ENCODE measurements at regions not wholly inside any gene's neighbourhood (a gene's known extent, or its start where the extent isn't known, plus 50 kb on each side); places are given as distances from the start of the nearest gene placed in this dataset.
"Not testable (repeated sequence)": the region's sequence is repeated elsewhere in the genome, so short reads cannot be mapped to it uniquely, and the experiment has no call there.

DNA sequence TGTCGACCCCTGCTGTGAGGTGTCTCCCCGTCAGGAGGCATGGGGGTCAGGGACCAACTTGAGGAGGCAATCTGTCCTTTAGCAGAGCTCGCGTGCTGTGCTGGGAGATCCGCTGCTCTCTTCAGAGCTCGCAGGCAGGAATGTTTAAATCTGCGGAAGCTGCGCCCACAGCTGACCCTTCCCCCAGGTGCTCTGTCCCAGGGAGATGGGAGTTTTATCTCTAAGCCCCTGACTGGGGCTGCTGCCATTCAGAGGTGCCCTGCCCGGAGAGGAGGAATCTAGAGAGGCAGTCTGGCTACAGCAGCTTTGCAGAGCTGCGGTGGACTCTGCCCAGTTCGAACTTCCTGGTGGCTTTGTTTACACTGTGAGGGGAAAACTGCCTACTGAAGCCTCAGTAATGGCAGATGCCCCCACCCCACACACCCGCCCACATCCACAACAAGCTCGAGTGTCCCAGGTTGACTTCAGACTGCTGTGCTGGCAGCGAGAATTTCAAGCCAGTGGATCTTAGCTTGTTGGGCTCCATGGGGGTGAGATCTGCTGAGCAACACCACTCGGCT is 133.1 kb downstream of the CENPC start:
- POLR2A ChIA-PET: not testable (repeated sequence)
- H3K9me3 Mint-ChIP-seq: peaks cover 10 to 57% (median 29%) of the 10 kb centered on the region in 9 donors

DNA sequence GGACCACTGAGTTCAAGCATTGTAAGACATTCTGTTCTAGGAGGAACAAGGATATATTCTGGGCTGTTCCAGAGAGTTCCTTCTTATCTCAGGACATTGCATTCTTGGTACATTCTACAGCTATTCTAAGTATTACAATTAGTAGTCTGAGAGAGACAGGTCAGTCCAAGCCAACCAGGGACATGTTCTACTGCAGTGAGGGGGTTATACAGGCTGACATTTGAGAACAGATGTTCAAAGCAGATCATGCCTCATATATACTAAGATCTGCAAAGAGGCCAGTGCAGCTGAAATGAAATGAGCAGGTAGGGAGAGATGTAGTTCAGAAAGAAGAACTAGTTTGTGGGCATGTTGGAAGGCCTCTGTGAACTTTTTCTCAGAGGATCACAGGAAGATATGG is 142.0 kb downstream of the CENPC start:
- H3K36me3 Mint-ChIP-seq: no peaks in the 10 kb centered on the region
- ATAC-seq: no peak
- peaks cover 0 to 27% (median 8%) of the 10 kb centered on the region in 9 donors for H3K9me3 Mint-ChIP-seq
- no peak for DNase-seq
- H3K4me3 Mint-ChIP-seq: no peak overlapping the region
- H3K27ac Mint-ChIP-seq: peak overlapping the region in 2 of 10 donors; percentile 10 to 65
- no peaks in the 10 kb centered on the region for H3K27me3 Mint-ChIP-seq
- no peaks in the 10 kb centered on the region for H3K4me1 Mint-ChIP-seq
- POLR2A ChIA-PET: no interaction called here

More for the DNA sequence above, 133.1 kb downstream of the CENPC start:
- not testable (repeated sequence) for H3K27ac Mint-ChIP-seq, DNase-seq, H3K4me1 Mint-ChIP-seq, H3K4me3 Mint-ChIP-seq, ATAC-seq
- peaks cover 0 to 16% (median 3%) of the 10 kb centered on the region in 5 donors for H3K27me3 Mint-ChIP-seq
- H3K36me3 Mint-ChIP-seq: peaks cover 2 to 28% (median 6%) of the 10 kb centered on the region in 3 donors

DNA sequence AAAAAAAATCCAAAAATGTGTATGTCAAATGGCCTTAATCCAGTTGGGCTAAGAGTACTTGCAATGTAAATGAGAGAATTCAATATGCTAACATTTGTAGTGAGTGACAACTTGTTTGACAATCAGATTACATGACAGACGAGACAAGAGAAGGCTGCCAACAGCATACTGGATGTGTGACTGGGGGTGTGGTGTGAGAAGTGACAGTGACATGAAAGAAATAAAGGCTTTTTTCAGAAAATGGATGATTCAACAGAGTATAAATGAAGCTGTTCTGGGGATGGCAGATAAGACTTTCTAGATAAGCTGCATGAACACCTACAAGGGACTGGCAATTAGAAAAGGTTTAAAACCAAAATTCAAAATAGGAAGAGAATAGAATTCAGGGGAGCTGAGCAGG is 143.4 kb downstream of the CENPC start:
- DNase-seq (no peak), ATAC-seq (no peak)
- Mint-ChIP-seq H3K27me3 (no peaks in the 10 kb centered on the region), H3K4me3 (no peak overlapping the region), H3K27ac (peak overlapping the region in 1 of 10 donors; percentile 0), H3K36me3 (no peaks in the 10 kb centered on the region), H3K4me1 (no peaks in the 10 kb centered on the region), H3K9me3 (peaks cover 0 to 13% (median 6%) of the 10 kb centered on the region in 9 donors)
- POLR2A ChIA-PET: no interaction called here

DNA sequence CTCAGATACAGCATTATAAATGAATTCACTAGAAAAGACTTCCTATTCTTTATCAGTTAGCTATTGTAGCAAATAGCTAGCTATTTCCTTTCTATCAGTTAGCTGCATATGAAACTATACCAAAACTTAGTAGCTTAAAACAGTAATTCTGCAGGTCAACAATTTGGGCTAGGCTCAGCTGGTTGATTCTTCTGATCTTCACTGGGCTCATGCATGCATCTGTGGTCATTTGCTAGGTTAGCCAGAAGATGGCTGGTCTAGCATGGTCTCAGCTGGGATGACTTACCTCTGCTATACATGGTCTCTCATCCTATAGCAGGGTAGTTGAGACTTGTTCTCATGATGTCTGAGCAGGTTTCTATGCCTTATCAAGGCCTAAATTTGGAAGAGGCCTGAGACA is 147.4 kb downstream of the CENPC start:
- POLR2A ChIA-PET: no interaction called here
- H3K9me3 Mint-ChIP-seq: peaks cover 0 to 3% (median 0%) of the 10 kb centered on the region in 9 donors
- no peak overlapping the region for H3K27ac Mint-ChIP-seq
- H3K36me3 Mint-ChIP-seq: no peaks in the 10 kb centered on the region
- ATAC-seq (no peak), DNase-seq (no peak)
- no peak overlapping the region for H3K4me3 Mint-ChIP-seq
- peaks cover 0 to 3% (median 1%) of the 10 kb centered on the region in 5 donors for H3K27me3 Mint-ChIP-seq
- no peaks in the 10 kb centered on the region for H3K4me1 Mint-ChIP-seq

DNA sequence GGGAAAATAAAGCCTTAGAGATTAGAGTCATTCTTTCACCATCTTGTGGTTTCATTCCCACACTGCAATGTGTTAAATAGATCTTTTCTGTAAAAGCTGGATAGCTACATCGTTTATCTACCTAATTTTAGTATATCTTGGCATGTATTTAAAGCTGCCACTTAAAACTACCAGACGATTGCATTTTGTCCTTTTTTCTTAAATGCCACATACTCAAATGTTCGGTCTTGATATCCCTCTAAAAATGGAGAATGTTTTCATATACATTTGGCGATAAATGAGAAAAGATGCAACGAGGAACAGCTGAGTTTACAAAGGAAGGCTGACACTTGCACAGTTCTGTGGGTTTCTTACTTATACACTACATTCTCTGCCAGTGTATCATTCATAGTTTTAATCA is 148.3 kb downstream of the CENPC start:
- Mint-ChIP-seq H3K4me3 (no peak overlapping the region), H3K36me3 (no peaks in the 10 kb centered on the region), H3K27ac (no peak overlapping the region), H3K4me1 (no peaks in the 10 kb centered on the region), H3K27me3 (peaks cover 0 to 5% (median 1%) of the 10 kb centered on the region in 5 donors), H3K9me3 (peaks cover 0 to 3% (median 0%) of the 10 kb centered on the region in 9 donors)
- DNase-seq (no peak), ATAC-seq (no peak)
- POLR2A ChIA-PET: no interaction called here

DNA sequence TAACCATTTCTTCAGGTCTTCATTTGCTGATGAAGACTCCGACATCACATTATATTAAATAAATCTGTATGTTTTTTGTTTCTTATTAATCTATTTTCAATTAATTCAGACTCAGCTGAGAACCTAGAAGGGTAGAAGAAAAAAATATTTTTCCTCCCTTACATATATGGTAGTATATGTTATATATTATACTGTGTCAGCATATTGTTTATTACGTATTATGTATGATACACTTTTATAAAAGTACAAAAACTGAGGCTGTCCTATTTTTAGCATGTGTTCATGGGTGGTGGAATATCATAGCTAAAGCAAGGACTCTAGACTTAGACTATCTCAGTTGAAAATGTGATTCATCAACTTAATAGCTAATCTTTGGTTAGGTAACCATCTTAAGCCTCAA is 149.3 kb downstream of the CENPC start:
- Mint-ChIP-seq H3K9me3 (peaks cover 0 to 3% (median 0%) of the 10 kb centered on the region in 9 donors), H3K36me3 (no peaks in the 10 kb centered on the region), H3K27ac (no peak overlapping the region), H3K4me1 (no peaks in the 10 kb centered on the region), H3K27me3 (peaks cover 0 to 11% (median 3%) of the 10 kb centered on the region in 5 donors), H3K4me3 (no peak overlapping the region)
- POLR2A ChIA-PET: no interaction called here
- no peak for DNase-seq
- ATAC-seq: no peak

DNA sequence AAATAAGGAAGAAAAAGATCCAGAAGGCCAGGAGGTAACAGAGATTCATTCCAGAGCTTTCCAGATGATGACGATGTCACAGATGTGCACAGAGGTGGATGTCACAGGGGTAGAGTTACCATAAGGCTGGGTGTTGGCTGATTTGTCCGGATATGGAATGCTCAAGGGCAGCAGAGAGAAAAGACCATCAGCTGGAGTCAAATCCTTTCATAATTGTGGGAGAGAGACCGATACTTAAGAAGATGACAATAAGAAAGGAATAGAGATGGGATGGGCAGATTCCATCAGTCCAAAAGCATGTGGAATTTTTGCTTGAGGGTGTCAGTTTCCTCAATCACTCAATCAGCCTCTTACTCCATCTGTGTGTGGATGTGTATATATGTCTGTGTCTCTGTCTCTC is 150.4 kb downstream of the CENPC start:
- Mint-ChIP-seq H3K4me3 (no peak overlapping the region), H3K27me3 (peaks cover 0 to 11% (median 3%) of the 10 kb centered on the region in 5 donors), H3K4me1 (no peaks in the 10 kb centered on the region), H3K27ac (no peak overlapping the region), H3K36me3 (no peaks in the 10 kb centered on the region), H3K9me3 (peaks cover 0 to 3% (median 0%) of the 10 kb centered on the region in 9 donors)
- no peak for ATAC-seq
- POLR2A ChIA-PET: no interaction called here
- no peak for DNase-seq

DNA sequence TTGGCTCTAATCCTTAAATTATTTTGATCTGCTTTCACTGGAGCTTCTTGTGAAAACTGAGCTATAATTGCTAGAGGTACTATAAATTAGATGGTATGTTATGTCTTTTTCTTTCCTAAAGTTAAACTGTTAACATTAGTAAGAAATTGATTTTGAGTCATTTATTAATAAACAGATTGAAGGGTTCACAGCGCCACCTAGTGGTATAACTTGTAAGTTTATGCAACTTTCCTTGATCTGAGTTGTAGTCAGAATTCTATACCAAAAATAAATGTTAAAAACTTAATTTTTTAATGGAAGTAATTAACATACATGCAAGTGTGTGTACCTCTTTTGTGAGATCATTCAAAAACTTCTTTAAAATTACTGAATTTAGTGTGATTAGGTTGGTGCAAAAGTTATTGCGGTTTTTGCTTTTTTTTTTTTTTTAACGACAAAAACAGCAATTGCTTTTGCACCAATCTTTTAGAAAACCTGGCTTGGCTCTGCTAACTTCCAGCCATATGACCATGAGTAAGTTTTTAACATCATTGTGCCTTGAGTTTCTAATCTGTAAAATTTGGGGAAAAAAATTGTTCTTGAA is 151.5 kb downstream of the CENPC start:
- POLR2A ChIA-PET: no interaction called here
- no peak for ATAC-seq

DNA sequence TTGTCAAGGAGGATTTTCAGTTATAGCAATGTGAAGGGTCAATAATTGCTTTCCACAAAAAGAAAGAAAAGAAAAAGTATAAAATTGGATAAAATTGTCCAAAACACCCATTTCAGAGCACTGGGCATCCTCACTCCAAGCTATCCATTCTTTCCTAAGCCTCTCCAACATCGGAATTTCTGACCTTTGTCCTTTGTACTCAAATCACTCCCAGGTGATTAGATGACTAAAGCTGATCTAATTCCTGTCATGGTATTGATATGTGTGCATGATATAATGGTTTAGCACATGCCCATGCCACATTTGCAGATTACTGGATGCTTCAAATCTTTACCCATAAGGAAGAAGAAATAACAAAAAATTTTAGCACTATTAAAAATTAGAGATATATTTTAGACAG is 152.3 kb downstream of the CENPC start:
- H3K4me3 Mint-ChIP-seq: no peak overlapping the region
- POLR2A ChIA-PET: no interaction called here
- peaks cover 0 to 11% (median 3%) of the 10 kb centered on the region in 5 donors for H3K27me3 Mint-ChIP-seq
- no peak for ATAC-seq
- no peak for DNase-seq
- H3K27ac Mint-ChIP-seq: no peak overlapping the region
- H3K4me1 Mint-ChIP-seq: no peaks in the 10 kb centered on the region
- H3K36me3 Mint-ChIP-seq: no peaks in the 10 kb centered on the region
- H3K9me3 Mint-ChIP-seq: peaks cover 0 to 2% (median 0%) of the 10 kb centered on the region in 9 donors

More for the DNA sequence above, 151.5 kb downstream of the CENPC start:
- Mint-ChIP-seq H3K9me3 (peaks cover 0 to 3% (median 0%) of the 10 kb centered on the region in 9 donors), H3K27ac (no peak overlapping the region), H3K36me3 (no peaks in the 10 kb centered on the region), H3K4me1 (no peaks in the 10 kb centered on the region), H3K4me3 (no peak overlapping the region), H3K27me3 (peaks cover 0 to 11% (median 3%) of the 10 kb centered on the region in 5 donors)
- DNase-seq: peak in 3 of 10 donors; percentile 25 to 32 (median 28)

DNA sequence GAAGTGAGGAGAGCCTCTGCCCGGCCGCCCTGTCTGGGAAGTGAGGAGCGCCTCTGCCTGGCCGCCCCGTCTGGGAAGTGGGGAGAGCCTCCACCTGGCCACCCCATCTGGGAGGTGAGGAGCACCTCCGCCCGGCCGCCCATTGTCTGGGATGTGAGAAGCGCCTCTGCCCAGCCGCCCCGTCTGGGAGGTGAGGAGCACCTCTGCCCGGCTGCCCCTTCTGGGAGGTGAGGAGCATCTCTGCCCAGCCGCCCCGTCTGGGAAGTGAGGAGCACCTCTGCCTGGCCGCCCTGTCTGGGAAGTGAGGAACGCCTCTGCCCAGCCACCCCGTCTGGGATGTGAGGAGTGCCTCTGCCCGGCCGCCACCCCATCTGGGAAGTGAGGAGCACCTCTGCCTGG is 163.9 kb downstream of the CENPC start:
- DNase-seq, H3K4me1 Mint-ChIP-seq, H3K27ac Mint-ChIP-seq, POLR2A ChIA-PET, H3K4me3 Mint-ChIP-seq, ATAC-seq, H3K36me3 Mint-ChIP-seq, H3K27me3 Mint-ChIP-seq: not testable (repeated sequence)
- H3K9me3 Mint-ChIP-seq: peaks cover 0 to 14% (median 4%) of the 10 kb centered on the region in 9 donors

DNA sequence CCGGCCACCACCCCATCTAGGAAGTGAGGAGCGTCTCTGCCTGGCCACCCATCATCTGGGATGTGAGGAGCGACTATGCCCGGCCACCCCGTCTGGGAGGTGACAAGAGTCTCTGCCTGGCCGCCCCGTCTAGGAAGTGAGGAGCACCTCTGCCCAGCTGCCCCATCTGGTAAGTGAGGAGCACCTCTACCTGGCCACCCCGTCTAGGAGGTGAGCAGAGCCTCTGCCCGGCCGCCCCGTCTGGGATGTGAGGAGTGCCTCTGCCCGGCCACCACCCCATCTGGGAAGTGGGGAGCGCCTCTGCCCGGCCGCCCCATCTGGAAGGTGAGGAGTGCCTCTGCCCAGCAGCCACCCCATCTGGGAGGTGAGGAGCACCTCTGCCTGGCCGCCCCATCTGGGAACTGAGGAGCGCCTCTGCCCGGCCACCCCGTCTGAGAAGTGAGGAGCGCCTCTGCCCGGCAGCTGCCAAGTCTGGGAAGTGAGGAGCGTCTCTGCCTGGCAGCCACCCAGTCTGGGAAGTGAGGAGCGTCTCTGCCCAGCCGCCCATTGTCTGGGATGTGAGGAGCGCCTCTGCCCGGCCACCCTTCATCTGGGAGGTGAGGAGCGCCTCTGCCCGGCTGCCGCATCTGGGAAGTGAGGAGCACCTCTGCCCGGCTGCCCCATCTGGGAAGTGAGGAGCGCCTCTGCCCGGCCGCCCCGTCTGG is 164.4 kb downstream of the CENPC start:
- H3K27ac Mint-ChIP-seq, H3K36me3 Mint-ChIP-seq, H3K27me3 Mint-ChIP-seq, POLR2A ChIA-PET, H3K4me1 Mint-ChIP-seq, ATAC-seq, H3K4me3 Mint-ChIP-seq: not testable (repeated sequence)
- peaks cover 0 to 14% (median 4%) of the 10 kb centered on the region in 9 donors for H3K9me3 Mint-ChIP-seq
- DNase-seq: peak in 1 of 10 donors; percentile 60

DNA sequence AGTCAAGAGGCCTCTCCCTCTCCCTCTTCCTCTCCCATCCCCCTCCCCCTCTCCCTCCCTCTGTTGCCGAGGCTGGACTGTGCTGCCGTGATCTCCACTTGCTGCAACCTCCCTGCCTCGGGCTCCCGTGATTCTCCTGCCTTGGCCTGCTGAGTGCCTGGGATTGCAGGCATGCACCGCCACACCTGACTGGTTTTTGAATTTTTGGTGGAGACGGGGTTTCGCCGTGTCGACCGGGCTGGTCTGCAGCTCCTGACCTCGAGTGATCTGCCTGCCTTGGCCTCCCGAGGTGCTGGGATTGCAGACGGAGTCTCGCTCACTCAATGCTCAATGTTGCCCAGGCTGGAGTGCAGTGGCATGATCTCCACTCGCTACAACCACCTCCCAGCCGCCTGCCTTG is 165.1 kb downstream of the CENPC start:
- Mint-ChIP-seq H3K36me3 (peaks cover 0 to 5% (median 0%) of the 10 kb centered on the region in 3 donors), H3K4me3 (no peak overlapping the region), H3K4me1 (no peaks in the 10 kb centered on the region), H3K27ac (no peak overlapping the region), H3K9me3 (peaks cover 0 to 14% (median 4%) of the 10 kb centered on the region in 9 donors), H3K27me3 (peaks cover 1 to 9% (median 1%) of the 10 kb centered on the region in 5 donors)
- ATAC-seq (no peak), DNase-seq (no peak)
- POLR2A ChIA-PET: no interaction called here

DNA sequence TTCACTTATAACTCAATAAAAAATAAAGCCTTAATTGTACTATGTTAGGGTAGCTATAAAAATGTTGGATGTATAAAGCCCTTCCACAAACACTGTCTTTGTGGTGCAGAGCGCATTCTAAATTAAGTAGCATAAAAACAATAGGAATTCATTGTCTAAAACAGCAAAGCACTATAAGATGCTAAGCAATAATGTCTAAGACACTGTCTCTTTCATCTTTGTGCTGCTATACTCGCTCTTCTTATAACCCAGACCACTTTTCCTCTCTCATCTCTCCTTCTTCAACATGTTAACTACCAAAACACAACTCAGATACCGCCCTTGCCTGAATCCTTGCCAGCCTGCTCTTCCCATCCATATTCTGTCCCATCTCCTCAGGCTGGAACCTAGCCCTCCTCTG is 170.0 kb downstream of the CENPC start:
- no peak for ATAC-seq

More for the DNA sequence above, 170.0 kb downstream of the CENPC start:
- POLR2A ChIA-PET: no interaction called here
- no peak overlapping the region for H3K27ac Mint-ChIP-seq
- H3K4me1 Mint-ChIP-seq: no peaks in the 10 kb centered on the region
- no peak for DNase-seq
- peaks cover 0 to 5% (median 0%) of the 10 kb centered on the region in 3 donors for H3K36me3 Mint-ChIP-seq
- H3K27me3 Mint-ChIP-seq: peaks cover 1 to 12% (median 4%) of the 10 kb centered on the region in 5 donors
- H3K9me3 Mint-ChIP-seq: peaks cover 0 to 9% (median 4%) of the 10 kb centered on the region in 9 donors
- H3K4me3 Mint-ChIP-seq: no peak overlapping the region

All from naive thymus-derived CD8-positive, alpha-beta T cell (primary cell).